ENCODE measurements at regions not wholly inside any gene's neighbourhood (a gene's known extent, or its start where the extent isn't known, plus 50 kb on each side); places are given as distances from the start of the nearest gene placed in this dataset.
"Not testable (repeated sequence)": the region's sequence is repeated elsewhere in the genome, so short reads cannot be mapped to it uniquely, and the experiment has no call there.

DNA sequence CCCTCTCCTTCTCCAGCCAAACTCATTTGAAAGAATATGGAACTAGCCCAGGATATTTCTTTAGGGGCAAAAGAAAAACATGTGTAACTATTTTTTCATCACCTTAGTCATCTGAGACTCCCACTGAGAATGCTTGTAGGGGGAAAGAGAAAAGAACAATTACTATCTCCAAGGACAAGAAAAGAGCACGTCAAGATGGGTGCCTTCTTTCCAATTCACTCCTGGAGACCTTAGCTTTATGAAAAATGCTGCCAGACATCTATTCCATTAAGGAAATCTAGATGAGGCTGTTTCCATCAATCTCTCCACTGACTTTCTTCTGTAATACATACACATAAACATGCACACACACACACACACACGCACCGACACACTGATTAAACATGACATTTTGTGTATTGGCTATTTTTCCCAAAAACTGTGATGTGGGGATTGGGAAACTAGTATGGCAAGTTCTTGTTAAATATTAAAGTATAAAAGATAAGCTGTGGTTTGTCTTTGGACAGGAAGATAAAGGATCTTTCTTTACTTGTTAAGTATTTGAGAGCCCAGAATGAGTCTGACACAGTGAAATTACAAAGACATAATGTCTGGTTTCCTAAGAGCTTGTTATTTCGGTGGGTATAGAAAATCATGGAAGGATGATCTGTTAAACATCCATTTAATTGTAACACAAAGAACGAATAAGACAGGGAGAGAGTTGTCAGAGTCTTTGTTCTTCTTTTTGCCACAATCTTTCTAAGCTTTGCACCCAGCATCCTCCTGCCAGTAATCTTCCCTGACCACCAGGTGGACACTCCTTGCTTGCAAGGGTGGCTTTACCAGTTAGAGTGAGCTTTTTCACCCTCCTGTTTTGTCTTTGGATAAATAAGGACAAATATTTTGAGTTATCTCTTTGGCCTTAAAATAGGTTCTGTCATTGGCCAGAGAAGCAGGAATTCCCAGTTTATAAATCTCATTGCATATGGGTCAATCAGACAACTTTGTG is 177.3 kb upstream of the TMEM72 start:
- Histone ChIP-seq H3K27me3 (ENCODE audit: control insufficient read depth in 1 of 2, insufficient read depth in 2 of 2, low read length in 2 of 2) (no peaks in the 10 kb centered on the region), H3K9me3 (ENCODE audit: control insufficient read depth in 2 of 2, low read length in 2 of 2) (no peaks in the 10 kb centered on the region), H3K36me3 (ENCODE audit: control insufficient read depth in 2 of 2, insufficient read depth in 2 of 2, low read length in 2 of 2) (no peaks in the 10 kb centered on the region), H3K4me1 (ENCODE audit: control insufficient read depth, insufficient read depth, low read length) (no peaks in the 10 kb centered on the region), H3K9ac (ENCODE audit: low read length in 2 of 2) (no peak overlapping the region), H3K4me3 (ENCODE audit: low read length in 2 of 2) (no peak overlapping the region), H3K27ac (ENCODE audit: low read length) (no peak overlapping the region)

DNA sequence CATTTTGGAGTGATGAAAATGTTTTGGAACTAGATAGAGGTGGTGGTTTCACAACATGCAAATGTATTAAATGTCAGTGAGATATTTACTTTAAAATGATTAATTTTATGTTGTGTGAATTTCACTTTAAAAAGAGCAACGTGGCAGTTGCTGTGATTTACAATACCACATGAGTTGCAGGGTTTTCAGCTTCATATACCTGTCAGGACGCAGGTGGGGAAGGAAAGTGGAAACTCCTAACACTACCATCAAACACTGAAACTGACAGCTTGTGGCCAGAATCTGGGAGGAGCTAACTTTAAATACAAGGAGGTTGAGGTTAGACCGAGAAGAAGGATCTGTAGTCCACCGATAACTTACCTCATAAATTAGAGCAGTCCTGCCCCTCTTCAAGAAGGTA is 168.9 kb upstream of the TMEM72 start:
- Histone ChIP-seq H3K36me3 (ENCODE audit: control insufficient read depth in 2 of 2, insufficient read depth in 2 of 2, low read length in 2 of 2) (no peaks in the 10 kb centered on the region), H3K9me3 (ENCODE audit: control insufficient read depth in 2 of 2, low read length in 2 of 2) (no peaks in the 10 kb centered on the region), H3K9ac (ENCODE audit: low read length in 2 of 2) (no peak overlapping the region), H3K4me1 (ENCODE audit: control insufficient read depth, insufficient read depth, low read length) (no peaks in the 10 kb centered on the region), H3K4me3 (ENCODE audit: low read length in 2 of 2) (no peak overlapping the region), H3K27ac (ENCODE audit: low read length) (no peak overlapping the region), H3K27me3 (ENCODE audit: control insufficient read depth in 1 of 2, insufficient read depth in 2 of 2, low read length in 2 of 2) (no peaks in the 10 kb centered on the region)

DNA sequence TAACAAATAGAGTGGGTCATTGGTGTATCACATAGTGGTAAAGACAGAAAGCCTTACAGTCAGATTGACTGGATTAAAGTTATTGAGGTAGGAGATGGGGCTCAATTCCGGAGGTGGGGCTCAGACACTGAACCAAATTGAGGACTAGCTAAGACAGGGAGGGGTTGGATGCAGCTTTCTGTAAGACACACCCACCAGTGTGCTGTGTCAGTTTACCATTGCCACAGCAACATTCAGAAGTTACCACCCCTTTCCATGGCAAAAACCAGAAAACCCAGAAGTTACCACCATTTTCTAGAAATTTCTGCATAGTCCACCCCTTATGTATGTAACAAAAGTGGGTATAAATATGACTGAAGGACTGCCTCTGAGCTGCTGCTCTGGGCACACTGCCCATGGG is 167.6 kb upstream of the TMEM72 start:
- no peaks in the 10 kb centered on the region for H3K36me3 ChIP-seq (ENCODE audit: control insufficient read depth in 2 of 2, insufficient read depth in 2 of 2, low read length in 2 of 2)

DNA sequence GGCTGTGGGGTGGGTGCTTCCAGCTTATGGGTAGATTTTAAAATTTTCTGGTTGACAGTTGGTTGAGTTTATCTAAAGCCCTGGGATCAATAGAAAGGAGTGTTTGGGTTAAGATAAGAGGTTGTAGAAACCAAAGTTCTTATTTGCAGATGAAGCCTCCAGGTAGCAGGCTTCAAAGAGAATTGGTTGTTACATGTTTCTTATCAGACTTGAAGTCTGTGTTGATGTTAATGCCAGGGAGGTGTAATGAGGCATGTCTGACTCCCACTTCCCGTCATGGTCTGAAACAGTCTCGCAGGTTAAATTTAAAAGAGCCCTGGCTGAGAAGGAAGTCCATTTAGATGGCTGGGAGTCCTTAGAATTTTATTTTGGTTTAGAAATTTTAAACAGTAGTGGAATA is 165.2 kb upstream of the TMEM72 start:
- Histone ChIP-seq H3K9ac (ENCODE audit: low read length in 2 of 2) (no peak overlapping the region), H3K9me3 (ENCODE audit: control insufficient read depth in 2 of 2, low read length in 2 of 2) (peaks cover 0 to 8% of the 10 kb centered on the region in 2 donors), H3K4me1 (ENCODE audit: control insufficient read depth, insufficient read depth, low read length) (no peaks in the 10 kb centered on the region), H3K4me3 (ENCODE audit: low read length in 2 of 2) (no peak overlapping the region), H3K27me3 (ENCODE audit: control insufficient read depth in 1 of 2, insufficient read depth in 2 of 2, low read length in 2 of 2) (no peaks in the 10 kb centered on the region), H3K27ac (ENCODE audit: low read length) (no peak overlapping the region), H3K36me3 (ENCODE audit: control insufficient read depth in 2 of 2, insufficient read depth in 2 of 2, low read length in 2 of 2) (no peaks in the 10 kb centered on the region)

More for the DNA sequence above, 167.6 kb upstream of the TMEM72 start:
- Histone ChIP-seq H3K9ac (ENCODE audit: low read length in 2 of 2) (no peak overlapping the region), H3K27ac (ENCODE audit: low read length) (no peak overlapping the region), H3K9me3 (ENCODE audit: control insufficient read depth in 2 of 2, low read length in 2 of 2) (peaks cover 0 to 7% of the 10 kb centered on the region in 2 donors), H3K27me3 (ENCODE audit: control insufficient read depth in 1 of 2, insufficient read depth in 2 of 2, low read length in 2 of 2) (no peaks in the 10 kb centered on the region), H3K4me3 (ENCODE audit: low read length in 2 of 2) (no peak overlapping the region), H3K4me1 (ENCODE audit: control insufficient read depth, insufficient read depth, low read length) (no peaks in the 10 kb centered on the region)

DNA sequence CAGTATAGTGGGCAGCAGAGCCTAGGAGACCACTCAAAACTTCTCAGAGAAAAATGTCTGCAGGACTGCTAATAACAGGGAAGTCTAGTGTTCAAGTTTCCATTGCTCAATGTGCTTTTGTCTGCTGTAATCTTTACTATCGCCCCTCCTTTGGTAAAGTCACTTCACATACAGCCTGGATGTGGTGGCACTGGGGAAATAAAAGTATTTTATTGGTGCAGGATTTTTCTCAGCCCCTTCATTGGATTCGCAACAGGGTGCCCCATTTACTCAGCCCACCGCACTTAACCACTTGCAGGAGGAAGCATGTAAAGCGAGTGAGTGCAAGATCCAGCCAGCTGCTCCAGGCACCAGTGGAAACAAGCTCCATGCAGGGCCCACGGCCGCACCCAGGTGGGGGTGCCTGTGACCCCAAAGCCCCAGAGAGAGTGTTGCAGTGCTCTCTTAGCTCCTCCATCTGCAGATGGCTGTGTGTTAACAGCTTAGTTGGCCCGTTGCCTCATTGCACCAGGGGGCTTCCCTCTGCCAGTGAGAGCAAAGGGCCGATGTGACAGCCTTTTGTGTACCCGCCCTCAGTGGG is 163.5 kb upstream of the TMEM72 start:
- no peak overlapping the region for H3K4me3 ChIP-seq (ENCODE audit: low read length in 2 of 2)
- no peak overlapping the region for H3K9ac ChIP-seq (ENCODE audit: low read length in 2 of 2)
- no peak overlapping the region for H3K27ac ChIP-seq (ENCODE audit: low read length)
- peaks cover 0 to 8% of the 10 kb centered on the region in 2 donors for H3K9me3 ChIP-seq (ENCODE audit: control insufficient read depth in 2 of 2, low read length in 2 of 2)
- H3K27me3 ChIP-seq (ENCODE audit: control insufficient read depth in 1 of 2, insufficient read depth in 2 of 2, low read length in 2 of 2), result no peaks in the 10 kb centered on the region
- no peaks in the 10 kb centered on the region for H3K36me3 ChIP-seq (ENCODE audit: control insufficient read depth in 2 of 2, insufficient read depth in 2 of 2, low read length in 2 of 2)
- H3K4me1 ChIP-seq (ENCODE audit: control insufficient read depth, insufficient read depth, low read length), result peaks cover under 1% of the 10 kb centered on the region

DNA sequence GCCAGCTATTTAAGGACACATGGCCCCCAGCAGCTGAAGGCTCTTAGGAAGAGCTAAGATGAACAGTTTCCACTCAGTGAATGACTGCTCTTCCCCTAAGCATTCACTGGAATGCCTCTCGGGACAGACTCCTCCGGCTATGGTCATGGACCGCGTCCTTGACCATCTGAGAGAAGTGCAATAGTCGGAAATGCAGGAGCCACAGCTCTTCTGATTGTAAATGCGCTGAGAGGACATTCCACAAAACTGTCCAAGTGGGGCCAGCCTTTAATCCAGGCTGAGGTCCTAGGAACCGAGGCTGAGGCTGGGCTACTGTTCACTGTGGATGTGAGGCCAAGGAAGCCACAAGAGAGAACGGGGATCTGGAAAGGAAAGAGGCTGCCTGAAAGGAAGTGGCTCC is 162.0 kb upstream of the TMEM72 start:
- no peak overlapping the region for H3K9ac ChIP-seq (ENCODE audit: low read length in 2 of 2)
- no peaks in the 10 kb centered on the region for H3K27me3 ChIP-seq (ENCODE audit: control insufficient read depth in 1 of 2, insufficient read depth in 2 of 2, low read length in 2 of 2)
- peaks cover 8% of the 10 kb centered on the region for H3K4me1 ChIP-seq (ENCODE audit: control insufficient read depth, insufficient read depth, low read length)

DNA sequence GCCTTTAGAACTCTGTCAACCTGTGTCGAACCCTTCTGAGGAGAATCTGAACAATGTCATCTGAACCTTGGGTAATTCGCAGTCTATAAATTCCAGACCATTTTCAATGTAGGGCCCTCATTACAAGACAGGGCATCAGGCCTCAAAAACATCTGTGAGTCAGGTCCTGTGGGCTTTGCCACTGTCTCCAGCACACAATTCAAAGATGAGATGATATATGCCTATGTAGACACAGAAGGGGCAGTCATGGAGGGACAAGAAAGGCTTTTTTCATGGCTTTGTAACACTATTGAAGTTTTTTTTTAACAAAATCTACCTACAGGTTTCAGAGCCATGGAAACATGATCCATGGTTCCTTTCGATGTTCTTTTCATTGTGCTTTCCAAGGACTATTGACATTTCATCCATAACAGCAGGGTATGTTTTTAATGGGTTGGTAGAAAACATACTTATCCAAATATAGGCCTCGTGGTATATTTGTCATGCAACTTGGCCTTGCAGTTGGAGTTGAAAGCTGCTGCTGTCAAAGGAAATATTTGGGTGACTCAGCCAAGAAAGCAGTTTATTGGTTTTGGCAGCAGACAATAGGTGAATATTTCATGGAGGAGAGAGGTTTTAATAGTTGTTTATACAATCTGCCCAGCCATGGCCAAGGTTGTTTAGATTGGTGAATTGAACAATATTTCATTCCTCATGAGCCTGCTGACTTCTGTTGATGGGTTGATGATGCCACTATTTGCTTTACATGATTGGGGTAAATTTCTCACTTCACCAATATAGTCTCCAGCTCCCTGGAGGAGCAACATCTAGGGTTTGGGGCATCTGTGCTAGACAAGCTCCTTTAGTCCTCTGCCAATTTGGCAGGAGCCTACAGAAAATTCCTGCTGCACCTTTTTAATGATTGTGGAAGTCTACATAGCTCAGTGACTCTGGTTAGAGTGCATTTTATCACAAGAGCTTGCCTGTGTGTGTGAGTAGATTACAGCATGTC is 158.4 kb upstream of the TMEM72 start:
- Histone ChIP-seq H3K9me3 (ENCODE audit: control insufficient read depth in 2 of 2, low read length in 2 of 2) (peaks cover 0 to 7% of the 10 kb centered on the region in 2 donors), H3K9ac (ENCODE audit: low read length in 2 of 2) (no peak overlapping the region), H3K27ac (ENCODE audit: low read length) (no peak overlapping the region), H3K4me1 (ENCODE audit: control insufficient read depth, insufficient read depth, low read length) (peaks cover 8% of the 10 kb centered on the region), H3K4me3 (ENCODE audit: low read length in 2 of 2) (no peak overlapping the region), H3K36me3 (ENCODE audit: control insufficient read depth in 2 of 2, insufficient read depth in 2 of 2, low read length in 2 of 2) (no peaks in the 10 kb centered on the region), H3K27me3 (ENCODE audit: control insufficient read depth in 1 of 2, insufficient read depth in 2 of 2, low read length in 2 of 2) (no peaks in the 10 kb centered on the region)

More for the DNA sequence above, 162.0 kb upstream of the TMEM72 start:
- Histone ChIP-seq H3K27ac (ENCODE audit: low read length) (no peak overlapping the region), H3K4me3 (ENCODE audit: low read length in 2 of 2) (no peak overlapping the region), H3K9me3 (ENCODE audit: control insufficient read depth in 2 of 2, low read length in 2 of 2) (peaks cover 0 to 8% of the 10 kb centered on the region in 2 donors), H3K36me3 (ENCODE audit: control insufficient read depth in 2 of 2, insufficient read depth in 2 of 2, low read length in 2 of 2) (no peaks in the 10 kb centered on the region)

DNA sequence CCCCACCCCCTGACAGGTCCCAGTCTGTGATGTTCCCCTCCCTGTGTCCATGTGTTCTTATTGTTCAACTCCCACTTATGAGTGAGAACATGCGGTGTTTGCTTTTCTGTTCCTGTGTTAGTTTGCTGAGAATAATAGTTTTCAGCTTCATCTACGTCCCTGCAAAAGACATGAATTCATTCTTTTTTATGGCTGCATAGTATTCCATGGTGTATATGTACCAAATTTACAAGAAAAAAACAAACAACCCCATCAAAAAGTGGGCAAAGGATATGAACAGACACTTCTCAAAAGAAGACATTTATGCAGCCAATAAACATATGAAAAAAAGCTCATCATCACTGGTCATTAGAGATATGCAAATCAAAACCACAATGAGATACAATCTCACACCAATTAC is 156.8 kb upstream of the TMEM72 start:
- H3K4me3 ChIP-seq (ENCODE audit: low read length in 2 of 2); H3K9ac ChIP-seq (ENCODE audit: low read length in 2 of 2); H3K27ac ChIP-seq (ENCODE audit: low read length); H3K4me1 ChIP-seq (ENCODE audit: control insufficient read depth, insufficient read depth, low read length); H3K9me3 ChIP-seq (ENCODE audit: control insufficient read depth in 2 of 2, low read length in 2 of 2); H3K36me3 ChIP-seq (ENCODE audit: control insufficient read depth in 2 of 2, insufficient read depth in 2 of 2, low read length in 2 of 2); H3K27me3 ChIP-seq (ENCODE audit: control insufficient read depth in 1 of 2, insufficient read depth in 2 of 2, low read length in 2 of 2): not testable (repeated sequence)

DNA sequence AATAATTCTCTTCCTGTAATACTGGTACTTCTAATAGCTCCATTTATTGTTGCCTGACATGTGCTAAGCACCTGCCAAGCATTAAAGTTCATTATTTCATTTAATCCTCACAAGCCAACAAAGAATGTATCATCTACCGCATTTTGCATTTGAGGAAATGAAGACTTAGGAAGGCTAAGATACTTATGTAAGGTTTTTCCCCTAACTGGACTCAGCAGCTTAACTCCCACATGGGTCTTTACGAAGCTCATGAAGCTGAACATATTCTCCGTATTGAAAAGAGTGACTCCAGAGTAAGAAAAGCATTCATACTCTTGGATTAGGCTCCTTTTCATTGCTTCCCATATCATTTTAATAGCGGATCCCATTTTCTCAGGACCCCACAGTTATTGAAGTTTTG is 155.7 kb upstream of the TMEM72 start:
- H3K4me1 ChIP-seq (ENCODE audit: control insufficient read depth, insufficient read depth, low read length), result peaks cover 8% of the 10 kb centered on the region
- no peak overlapping the region for H3K4me3 ChIP-seq (ENCODE audit: low read length in 2 of 2)
- H3K27me3 ChIP-seq (ENCODE audit: control insufficient read depth in 1 of 2, insufficient read depth in 2 of 2, low read length in 2 of 2), result peaks cover 0 to 2% of the 10 kb centered on the region in 2 donors
- no peak overlapping the region for H3K9ac ChIP-seq (ENCODE audit: low read length in 2 of 2)
- H3K36me3 ChIP-seq (ENCODE audit: control insufficient read depth in 2 of 2, insufficient read depth in 2 of 2, low read length in 2 of 2), result no peaks in the 10 kb centered on the region
- no peak overlapping the region for H3K27ac ChIP-seq (ENCODE audit: low read length)
- H3K9me3 ChIP-seq (ENCODE audit: control insufficient read depth in 2 of 2, low read length in 2 of 2), result no peaks in the 10 kb centered on the region

DNA sequence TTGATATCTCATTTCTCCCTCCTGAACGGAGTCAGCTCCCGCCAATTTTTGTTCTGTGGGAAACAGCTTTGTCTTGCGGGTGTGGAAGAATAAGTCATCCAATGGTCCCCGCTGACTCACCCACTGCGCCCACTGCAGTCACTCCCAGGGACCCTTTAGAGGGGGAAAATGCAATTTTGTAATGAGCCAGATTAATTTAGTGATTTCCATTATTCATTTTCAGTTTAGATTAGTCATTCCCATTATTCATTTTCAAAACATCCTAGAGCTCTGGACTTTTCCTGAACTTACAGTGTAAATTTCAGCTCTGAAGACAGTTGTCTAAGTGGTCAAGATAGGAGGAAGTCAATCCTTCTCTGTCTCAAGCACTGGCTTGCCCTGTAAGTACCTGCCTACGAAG is 154.9 kb upstream of the TMEM72 start:
- Histone ChIP-seq H3K27ac (ENCODE audit: low read length) (no peak overlapping the region), H3K4me3 (ENCODE audit: low read length in 2 of 2) (no peak overlapping the region), H3K27me3 (ENCODE audit: control insufficient read depth in 1 of 2, insufficient read depth in 2 of 2, low read length in 2 of 2) (peaks cover 0 to 5% of the 10 kb centered on the region in 2 donors), H3K36me3 (ENCODE audit: control insufficient read depth in 2 of 2, insufficient read depth in 2 of 2, low read length in 2 of 2) (no peaks in the 10 kb centered on the region), H3K9me3 (ENCODE audit: control insufficient read depth in 2 of 2, low read length in 2 of 2) (no peaks in the 10 kb centered on the region), H3K4me1 (ENCODE audit: control insufficient read depth, insufficient read depth, low read length) (peaks cover 8% of the 10 kb centered on the region), H3K9ac (ENCODE audit: low read length in 2 of 2) (no peak overlapping the region)
